GM19463 (cell line): ENCODE measurements at regions not wholly inside any gene's neighbourhood (a gene's known extent, or its start where the extent isn't known, plus 50 kb on each side); places are given as distances from the start of the nearest gene placed in this dataset.

ENCODE experiments used
- ATAC-seq: cut with Tn5 transposase; IDR thresholded peaks from one replicate; pipeline ENCODE4 v1.9.1; 2021; ENCODE audit warnings: mild to moderate bottlenecking, moderate library complexity; ENCODE audit not compliant: unreplicated experiment

DNA sequence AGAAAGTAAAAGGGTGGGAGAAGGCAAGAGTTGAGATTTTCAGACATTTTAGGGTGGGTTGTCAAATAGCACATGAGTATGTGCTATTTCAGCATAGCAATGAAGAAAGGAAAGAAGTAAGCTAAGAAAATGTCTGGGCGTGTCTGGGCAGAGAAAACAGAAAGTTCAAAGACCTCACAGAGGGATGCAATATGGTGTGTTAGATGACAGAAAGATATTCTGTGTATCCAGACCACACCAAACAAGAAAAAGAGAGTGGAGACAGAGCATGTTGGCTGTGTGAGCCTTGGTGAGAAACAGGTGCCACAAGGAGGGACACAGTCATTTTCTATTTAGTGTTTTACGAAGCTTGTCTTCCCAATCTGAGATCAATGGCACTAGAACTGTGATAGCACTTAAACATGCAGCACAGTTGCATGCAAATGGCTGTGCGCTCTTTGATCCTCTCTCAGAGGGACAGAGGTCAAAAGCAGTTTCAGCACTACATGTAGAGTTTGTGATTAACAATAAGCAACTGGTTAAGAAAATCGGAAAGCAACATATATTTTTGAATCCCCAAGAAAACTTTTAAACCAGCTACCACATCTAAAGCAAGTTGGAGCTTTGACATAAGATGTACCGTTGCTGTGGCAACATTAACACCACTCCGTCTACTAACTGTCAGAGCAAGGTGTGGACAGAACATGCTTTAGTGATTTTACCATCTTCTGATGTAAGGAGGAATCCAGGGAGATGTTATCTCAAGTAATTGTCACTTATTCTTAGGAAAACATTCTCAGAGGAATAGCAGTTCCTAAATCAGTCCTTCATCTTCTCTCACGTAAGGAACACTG is 515.5 kb upstream of the NOX3 start:
- no peak for ATAC-seq

DNA sequence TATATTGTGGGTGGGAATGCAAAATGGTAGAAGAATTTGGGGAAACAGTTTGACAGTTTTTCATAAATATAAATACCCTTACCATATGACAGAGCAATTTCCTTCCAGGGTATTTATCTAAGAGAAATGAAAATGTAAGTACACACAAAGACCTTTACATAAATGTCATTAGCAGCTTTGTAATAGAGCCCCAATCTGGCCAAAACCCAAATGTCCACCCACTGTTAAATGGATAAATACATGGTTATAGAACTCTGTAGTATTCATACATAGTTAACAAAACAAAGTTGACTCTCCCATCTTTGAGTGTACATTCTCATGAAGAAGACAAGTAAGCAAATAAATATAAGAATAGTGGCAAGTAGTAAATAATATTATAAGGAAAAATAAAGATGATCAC is 514.8 kb upstream of the NOX3 start:
- no peak for ATAC-seq

DNA sequence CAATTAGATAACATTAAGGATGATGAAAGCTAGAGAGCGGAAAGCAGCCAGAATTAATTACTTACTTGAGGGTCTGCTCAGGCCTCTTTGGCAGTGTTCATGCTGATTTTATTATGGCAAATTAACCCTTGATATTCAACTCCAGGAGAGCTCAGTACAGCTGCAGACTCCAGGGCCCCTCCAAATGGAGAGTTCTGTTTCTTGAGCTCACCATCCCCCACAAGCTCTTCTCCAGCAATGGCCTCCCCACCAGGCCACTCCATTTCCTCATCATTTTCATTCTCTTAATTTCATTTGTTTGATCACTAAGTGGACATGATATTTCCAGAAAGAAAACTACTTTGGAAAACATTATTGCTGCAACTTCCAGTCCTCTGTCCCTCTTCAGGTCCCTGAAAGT is 513.3 kb upstream of the NOX3 start:
- ATAC-seq, result no peak

DNA sequence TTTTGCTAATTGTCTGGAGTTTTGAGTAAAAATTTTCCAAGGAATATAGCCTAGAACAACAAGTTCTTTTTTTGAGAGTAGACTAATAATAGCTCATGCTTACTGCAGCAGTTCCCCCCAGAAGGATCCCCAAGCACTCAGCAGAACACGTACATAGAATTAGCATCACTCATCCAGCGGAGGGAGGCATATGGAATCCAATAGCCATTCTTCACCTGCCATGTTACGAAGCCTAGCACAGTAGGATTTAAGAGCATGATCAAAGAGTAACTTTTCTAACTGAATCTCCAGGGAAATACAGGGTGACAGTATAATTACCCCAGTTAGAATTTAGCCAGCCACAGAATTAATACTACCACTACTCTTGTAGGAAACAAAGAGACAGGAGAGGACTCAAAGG is 511.7 kb upstream of the NOX3 start:
- ATAC-seq, result no peak

DNA sequence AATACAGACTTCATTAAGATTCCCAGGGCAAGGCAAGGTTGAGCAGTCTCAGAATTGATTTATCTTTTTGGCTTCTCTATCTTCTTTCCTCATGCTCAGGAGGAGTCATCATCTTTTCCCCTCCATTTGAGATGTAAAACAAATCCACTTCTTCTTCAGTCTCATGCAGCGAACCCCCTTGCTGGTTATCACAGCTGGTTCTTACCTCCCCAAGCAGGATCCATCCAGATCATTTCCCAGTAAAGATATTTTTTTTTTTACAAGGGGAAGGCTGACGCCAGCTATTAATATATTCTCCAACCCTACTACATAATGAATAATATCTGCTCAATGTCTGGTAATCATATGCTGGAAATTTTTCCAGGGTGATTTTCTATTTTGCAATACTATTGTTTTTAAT is 508.9 kb upstream of the NOX3 start:
- ATAC-seq, result no peak

DNA sequence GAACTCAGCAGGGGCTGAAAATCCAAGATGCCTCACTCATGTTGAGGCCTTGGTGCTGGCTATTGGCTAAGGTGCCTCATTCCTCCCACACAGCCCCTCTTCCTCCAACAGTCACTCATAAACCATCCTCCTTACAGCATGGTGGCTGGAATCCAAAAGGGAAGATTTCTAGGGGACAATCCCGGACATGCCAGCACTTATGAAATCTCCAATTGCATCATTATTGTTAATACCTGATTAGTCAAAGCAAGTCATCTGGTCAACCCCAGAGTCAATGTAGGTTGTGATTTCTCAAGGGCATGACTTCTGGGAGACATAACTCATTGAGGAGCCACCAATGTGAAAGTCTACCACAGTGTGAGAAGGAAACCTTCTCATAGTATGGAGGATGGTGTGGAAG is 506.6 kb upstream of the NOX3 start:
- ATAC-seq, result no peak

DNA sequence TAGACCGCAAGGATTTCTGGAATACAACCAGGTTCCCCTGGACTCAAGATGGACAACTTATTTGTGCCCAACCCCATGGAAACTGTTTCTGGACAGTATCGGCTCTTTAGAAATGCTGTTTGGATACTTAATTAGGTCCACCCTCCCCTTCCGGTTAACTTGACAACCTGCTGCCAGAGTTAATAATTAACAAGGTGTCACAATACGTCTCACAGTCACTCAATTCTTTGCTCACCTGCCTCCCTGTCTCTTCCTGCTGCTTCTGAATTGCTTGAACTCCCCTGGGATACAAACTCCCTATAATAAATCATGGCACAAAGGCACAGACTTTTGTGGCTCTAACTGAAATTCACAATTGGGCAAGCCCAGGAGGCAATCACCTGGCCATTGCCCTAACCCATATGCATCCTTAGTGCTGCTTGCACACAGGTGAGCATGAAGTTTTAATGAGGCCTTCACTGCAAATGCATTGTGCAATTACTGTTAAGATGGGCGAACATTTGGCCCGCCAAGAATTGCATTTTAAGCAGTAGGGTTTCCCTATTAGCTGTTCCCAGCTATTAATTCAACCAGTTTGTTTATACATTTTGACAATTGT is 504.4 kb upstream of the NOX3 start:
- no peak for ATAC-seq

DNA sequence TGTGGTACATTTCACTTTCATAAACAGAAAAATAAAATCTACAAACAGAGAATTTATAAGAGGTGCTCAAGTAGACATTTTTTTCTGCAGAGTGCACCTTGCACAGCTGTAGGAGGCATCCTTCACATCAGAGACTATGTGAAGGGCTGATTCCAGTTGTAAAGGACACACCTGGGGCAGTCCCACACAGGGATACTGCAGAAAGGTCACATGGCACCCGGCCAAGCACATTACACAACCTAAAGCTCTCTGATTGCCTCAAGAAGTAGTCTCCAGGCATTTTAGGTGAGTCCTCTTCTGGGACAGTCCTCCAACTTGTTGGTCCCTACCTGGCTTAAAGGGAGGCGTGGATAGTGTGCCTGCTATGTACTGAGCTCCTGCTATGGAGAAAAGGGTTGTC is 502.9 kb upstream of the NOX3 start:
- no peak for ATAC-seq

DNA sequence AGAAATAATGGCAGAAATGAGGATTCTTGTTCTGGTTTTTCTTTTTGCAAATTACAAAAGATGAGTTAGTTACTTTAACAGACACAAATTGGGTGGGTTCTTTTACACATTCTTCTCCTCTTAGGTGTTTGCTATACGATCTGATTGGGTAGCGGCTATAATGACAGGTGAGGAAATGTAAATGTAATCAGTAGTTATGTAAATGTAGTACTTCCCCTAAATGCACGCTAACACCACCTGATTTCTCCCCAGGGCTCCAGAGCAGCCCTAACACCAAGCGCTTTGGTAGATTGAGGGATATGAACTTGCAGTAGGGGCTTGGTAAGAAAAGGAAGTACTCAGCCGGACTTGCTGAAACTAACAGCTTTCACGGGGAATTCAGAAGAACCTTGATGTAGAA is 499.4 kb upstream of the NOX3 start:
- ATAC-seq, result no peak

DNA sequence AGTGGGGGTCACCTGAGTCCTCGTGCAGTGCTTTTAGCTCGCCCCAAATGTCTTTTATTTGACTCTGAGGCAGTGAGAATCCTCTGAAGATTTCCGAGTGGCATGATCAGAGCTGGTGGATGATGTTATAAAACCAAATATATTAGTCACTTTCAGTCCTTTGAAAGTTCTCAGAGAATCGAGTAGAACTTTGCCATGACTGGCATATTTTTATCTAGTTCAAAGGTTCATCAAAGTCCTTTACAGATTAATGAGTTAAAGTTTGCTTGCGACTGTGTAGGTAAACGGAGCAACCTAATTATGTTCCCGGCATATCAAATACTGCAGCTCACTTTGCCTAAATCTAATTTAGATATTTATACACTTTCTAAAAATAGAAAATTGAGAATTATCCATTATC is 498.5 kb upstream of the NOX3 start:
- ATAC-seq, result no peak

DNA sequence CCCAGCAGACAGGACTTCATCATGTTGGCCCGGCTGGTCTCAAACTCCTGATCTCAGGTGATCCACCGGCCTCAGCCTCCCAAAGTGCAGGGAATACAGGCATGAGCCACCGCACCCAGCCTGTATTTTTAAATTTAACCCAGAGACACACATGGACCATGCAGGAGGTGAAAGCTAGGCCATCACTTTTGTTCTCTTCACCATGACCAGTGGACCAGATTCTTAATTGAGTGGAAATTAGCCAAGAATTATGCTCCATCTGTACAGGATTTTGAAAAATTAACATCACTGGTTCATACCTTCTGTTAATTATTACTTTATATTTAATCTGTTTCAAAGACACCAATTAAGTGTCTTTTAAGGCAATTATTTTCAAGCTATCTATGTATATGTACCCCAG is 493.6 kb upstream of the NOX3 start:
- ATAC-seq, result no peak

DNA sequence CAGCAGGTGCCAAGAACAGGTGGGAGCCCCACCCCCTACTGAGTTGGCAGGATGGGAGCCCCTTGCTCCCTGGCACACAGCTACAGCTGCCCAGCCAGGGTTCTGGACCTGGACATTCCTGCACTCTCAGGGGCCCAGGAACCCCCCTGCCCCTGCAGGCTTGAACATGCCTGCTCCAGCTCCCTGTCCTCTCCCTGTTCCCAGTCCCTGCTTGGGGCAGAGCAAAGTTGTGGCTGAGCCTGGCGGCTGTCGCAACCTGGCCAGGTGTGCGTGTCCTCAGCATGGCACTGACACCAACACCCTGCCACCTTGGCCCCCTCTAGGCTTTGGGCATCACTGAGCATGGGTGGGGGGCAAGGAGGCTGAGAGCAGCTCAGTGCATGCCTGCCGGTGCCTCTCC is 491.2 kb upstream of the NOX3 start:
- ATAC-seq, result no peak

DNA sequence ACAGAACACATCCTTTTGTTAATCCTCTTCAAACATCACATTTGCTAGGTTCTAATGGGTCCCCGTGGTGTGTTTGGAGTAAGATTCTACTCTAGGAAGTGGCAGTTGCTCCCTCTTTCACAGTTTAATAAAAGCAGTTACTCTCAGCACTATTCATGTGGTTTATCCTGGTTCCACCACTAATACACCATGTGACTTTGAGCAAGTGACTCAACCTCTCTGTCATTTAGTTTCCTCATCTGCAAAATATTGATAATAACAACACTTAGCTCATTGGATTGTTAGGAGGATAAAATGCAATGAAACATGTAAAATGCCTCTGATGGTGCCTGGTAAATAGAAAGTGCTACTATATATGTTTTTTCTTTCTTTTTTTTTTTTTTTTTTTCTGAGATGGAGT is 488.0 kb upstream of the NOX3 start:
- ATAC-seq, result no peak

DNA sequence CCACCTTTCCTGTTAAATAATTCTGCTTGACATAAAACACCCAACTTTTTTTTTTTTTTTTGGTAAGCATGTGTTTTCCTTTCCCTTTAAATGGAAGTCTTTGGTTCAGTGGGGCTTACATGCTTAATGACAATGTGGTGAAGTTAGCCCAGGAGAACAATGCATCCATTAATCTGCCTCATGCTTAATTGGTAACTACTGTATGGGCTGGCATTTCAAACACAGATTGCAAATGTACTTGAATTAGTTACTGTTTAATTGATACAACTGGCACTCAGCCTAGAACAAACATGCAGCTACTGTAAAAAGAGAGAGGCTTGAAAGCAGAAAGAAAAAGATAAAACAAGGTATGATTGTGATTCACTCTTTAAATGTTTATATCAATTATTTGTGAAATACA is 483.6 kb upstream of the NOX3 start:
- no peak for ATAC-seq

DNA sequence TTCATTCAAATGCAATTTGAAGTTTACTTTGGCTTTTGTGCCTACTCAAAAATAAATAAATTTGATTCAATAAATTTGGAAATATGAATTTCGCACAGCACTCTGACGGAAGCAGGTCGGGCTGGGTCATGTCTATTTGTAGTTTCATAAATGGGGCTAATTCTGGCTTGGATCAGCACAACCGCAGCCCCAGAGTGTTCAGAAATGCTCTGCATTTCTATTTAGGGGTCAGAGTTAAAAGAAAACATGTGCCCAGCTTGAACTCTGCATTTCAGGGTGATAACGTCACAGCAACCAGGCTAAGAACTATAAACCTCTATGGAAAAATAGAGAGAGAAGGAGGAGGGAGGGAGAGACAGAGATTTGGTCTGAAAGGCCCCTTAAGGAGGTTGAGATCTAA is 480.9 kb upstream of the NOX3 start:
- ATAC-seq, result no peak

DNA sequence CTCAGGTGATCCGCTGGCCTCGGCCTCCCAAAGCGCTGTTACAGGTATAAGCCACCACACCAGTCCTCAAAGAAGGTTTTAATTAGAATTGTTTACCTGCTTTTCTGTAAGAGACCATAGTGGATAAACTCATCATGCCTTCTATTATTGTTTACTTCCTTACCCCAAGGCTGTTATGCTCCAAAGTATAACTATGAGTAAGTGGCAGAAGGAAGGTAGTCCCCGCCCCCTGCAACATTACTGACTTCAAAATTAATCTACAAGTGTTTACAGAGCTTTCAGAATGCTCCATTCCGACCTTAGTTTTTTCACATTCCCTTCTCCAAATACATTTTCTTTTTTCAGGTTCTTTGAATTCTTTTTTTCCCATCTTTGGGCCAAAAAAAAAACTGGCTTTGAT is 480.5 kb upstream of the NOX3 start:
- no peak for ATAC-seq

DNA sequence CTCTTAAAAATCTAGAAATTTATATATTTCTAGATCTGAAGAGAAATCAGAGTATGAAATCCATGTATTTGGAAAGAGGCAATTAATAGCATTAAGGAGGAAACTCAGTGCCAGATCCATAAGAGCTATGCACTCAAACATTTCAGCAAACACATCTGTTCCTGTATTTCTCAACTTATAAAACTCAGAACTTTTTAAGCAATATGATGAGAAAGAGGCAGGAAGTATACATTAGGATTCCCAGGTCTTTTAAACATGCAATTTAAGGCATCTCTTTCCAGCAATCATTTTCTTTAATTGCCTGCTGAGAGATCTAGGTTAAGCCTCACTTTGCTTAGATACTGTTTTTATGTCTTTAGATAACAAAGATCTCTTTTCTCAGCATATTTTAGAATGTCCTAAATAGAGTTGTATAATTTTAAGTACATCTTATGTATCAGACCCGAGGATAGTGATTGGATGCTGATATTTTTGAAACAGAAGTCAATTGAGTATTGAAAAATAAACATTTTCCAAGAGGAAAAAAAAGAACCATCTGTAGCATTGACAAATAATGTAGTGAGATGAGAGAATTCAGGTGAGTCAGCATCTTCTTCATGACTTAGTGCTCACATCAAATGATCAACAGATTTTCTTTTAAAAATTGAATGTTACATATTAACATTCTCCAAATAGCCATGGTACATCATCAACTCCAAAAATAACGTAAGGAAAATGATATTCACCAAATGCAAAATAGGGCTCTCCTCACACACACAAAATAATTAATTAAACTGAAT is 461.4 kb upstream of the NOX3 start:
- no peak for ATAC-seq

DNA sequence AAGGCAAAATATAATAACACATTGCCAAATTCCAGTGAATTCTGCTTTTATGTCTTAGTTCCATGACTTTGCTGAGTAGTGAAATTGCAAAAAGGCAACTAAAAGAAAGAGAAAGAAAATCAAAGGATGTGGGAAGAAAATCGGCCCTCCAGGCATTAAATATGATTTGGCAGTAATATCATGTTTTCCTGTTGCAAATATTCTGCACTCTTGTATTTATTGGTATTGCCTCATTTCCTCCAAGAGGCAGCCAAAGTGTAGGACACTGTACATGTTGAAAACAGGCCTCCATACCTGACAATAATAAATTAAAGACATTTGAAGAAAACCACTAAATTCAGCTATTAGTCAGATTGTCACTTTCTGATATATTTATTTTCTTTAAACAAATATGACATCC is 460.0 kb upstream of the NOX3 start:
- no peak for ATAC-seq

DNA sequence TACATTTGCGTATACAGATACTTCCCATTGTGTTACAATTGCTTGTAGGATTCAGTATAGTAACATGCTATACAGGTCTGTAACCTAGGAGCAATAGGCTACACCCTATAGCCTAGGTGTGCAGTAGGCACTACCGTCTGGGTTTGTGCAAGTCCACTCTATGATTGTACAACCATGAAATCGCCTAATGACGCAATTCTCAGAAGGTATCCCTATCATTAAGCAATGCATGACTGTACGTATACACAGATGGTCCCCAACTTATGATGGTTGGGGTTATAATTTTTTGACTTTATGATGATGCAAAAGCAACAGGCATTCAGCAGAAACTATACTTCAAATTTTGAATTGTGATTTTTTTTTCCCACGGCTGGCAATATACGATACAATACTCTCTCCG is 458.2 kb upstream of the NOX3 start:
- ATAC-seq, result no peak

DNA sequence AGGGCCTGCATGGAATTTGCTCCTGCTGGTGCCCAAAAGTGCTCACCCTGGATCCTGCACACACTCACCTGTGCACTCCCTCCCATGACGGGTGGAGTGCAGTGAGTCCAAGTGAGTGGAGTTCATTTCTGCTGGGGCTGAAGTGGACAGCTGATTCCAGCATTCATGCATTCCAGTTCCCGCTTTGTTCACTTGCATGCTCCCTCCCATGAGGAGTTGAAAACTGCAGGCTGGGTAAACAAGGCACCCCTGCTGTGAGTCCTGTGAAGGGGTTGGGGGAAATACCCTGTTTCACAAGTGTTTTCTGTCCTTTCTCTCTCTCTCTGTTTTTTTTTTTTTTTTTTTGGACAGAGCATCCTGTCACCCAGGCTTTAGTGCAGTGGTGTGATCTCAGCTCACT is 454.1 kb upstream of the NOX3 start:
- no peak for ATAC-seq

DNA sequence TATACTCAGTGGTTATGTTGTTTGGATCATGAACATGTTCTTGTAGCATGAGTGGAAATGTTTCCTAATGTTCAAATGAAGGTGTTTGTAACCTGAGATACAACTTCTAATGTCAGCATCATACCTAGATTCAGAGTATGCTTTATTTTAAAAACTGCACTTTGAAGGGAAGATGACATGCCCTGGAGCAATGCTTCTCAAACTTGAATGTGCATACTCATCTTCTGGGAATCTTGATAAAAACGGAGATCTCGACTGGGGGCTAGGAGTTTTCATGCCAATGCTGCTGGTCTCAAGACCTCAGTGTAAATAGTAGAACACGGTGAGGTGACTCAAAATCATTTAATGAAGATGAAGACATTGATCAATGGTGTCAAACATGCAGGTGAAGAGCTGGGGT is 440.0 kb upstream of the NOX3 start:
- ATAC-seq, result no peak

DNA sequence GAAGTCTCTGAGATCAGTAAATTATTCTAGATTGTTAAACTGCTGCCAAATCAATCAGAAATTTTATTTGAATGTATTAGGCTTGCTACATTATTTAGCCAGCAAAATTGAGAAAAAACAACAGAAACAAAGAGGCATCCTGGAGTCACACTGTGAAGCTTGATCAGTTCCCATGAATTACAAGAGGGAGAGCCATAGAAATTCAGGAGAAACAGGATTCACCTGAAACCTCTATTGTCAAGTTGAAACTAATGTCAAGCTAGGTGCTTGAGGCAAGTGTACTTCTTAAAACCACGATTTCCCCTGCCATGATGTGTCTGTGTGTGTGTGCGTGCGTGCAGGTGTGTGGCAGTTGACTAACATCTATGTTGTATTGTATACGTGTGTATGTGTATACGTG is 439.1 kb upstream of the NOX3 start:
- no peak for ATAC-seq
